GM21367 (cell line): ENCODE measurements at regions not wholly inside any gene's neighbourhood (a gene's known extent, or its start where the extent isn't known, plus 50 kb on each side); places are given as distances from the start of the nearest gene placed in this dataset.
"Not testable (repeated sequence)": the region's sequence is repeated elsewhere in the genome, so short reads cannot be mapped to it uniquely, and the experiment has no call there.

Experiments
- ATAC-seq: cut with Tn5 transposase; IDR thresholded peaks from one replicate; pipeline ENCODE4 v1.9.1; 2021; ENCODE audit not compliant: unreplicated experiment

GRCh38 chr12:40431169-40431568 lies 206.4 kb downstream of the LRRK2 start:
- no peak for ATAC-seq

GRCh38 chr12:40435251-40435650 lies 210.5 kb downstream of the LRRK2 start:
- no peak for ATAC-seq

- ATAC-seq = no peak
Measured at GRCh38 chr12:40435951-40436350, 211.2 kb downstream of the LRRK2 start.

GRCh38 chr12:40436564-40436963 lies 211.8 kb downstream of the LRRK2 start:
- ATAC-seq = no peak

- no peak for ATAC-seq
Measured at GRCh38 chr12:40439771-40440492, 215.1 kb downstream of the LRRK2 start.

GRCh38 chr12:40444174-40444573 lies 219.4 kb downstream of the LRRK2 start:
- ATAC-seq = no peak

GRCh38 chr12:40446385-40446784 lies 221.6 kb downstream of the LRRK2 start:
- ATAC-seq = no peak

- not testable (repeated sequence) for ATAC-seq
Measured at GRCh38 chr12:40448523-40448922, 223.7 kb downstream of the LRRK2 start.

- ATAC-seq = no peak
Measured at GRCh38 chr12:40451661-40452060, 226.9 kb downstream of the LRRK2 start.

- ATAC-seq = no peak
Measured at GRCh38 chr12:40464121-40464520, 228.1 kb upstream of the CNTN1 start.

GRCh38 chr12:40469736-40470135 lies 222.5 kb upstream of the CNTN1 start:
- no peak for ATAC-seq

- no peak for ATAC-seq
Measured at GRCh38 chr12:40473962-40474361, 218.3 kb upstream of the CNTN1 start.

GRCh38 chr12:40474630-40475029 lies 217.6 kb upstream of the CNTN1 start:
- no peak for ATAC-seq

- no peak for ATAC-seq
Measured at GRCh38 chr12:40499856-40500255, 192.4 kb upstream of the CNTN1 start.

- ATAC-seq = no peak
Measured at GRCh38 chr12:40502322-40502721, 189.9 kb upstream of the CNTN1 start.

GRCh38 chr12:40505327-40505726 lies 186.9 kb upstream of the CNTN1 start:
- ATAC-seq = no peak

- ATAC-seq = no peak
Measured at GRCh38 chr12:40508421-40508820, 183.8 kb upstream of the CNTN1 start.

GRCh38 chr12:40511341-40511740 lies 180.9 kb upstream of the CNTN1 start:
- ATAC-seq = no peak

- peak; percentile 69 for ATAC-seq
Measured at GRCh38 chr12:40515041-40515816, 177.0 kb upstream of the CNTN1 start.

- no peak for ATAC-seq
Measured at GRCh38 chr12:40522837-40523236, 169.4 kb upstream of the CNTN1 start.

GRCh38 chr12:40525054-40525453 lies 167.2 kb upstream of the CNTN1 start:
- ATAC-seq = no peak

GRCh38 chr12:40534828-40535227 lies 157.4 kb upstream of the CNTN1 start:
- ATAC-seq = no peak
